ENCODE measurements at regions not wholly inside any gene's neighbourhood (a gene's known extent, or its start where the extent isn't known, plus 50 kb on each side); places are given as distances from the start of the nearest gene placed in this dataset.
"Not testable (repeated sequence)": the region's sequence is repeated elsewhere in the genome, so short reads cannot be mapped to it uniquely, and the experiment has no call there.

DNA sequence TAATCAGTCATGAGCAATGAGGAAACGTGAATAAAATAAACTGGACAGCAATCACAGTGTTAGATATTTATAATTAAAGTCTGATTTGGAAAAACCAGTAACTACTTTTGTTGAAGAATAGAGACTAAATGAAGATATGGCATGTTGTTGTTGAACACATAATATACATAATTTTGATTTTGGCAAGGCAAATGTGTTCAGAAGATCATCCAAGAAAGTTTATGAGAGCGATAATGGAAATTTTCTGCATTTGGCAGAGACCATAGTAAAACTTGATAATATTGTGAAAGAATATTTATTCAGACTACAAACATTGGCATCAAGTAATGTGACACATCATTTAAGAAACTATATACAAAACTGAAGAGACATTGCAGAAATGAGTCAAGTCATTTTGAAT is 620.7 kb downstream of the TMA16 start:
- no peak for DNase-seq (ENCODE audit: low read depth)
- TF ChIP-seq, protein P1, sequence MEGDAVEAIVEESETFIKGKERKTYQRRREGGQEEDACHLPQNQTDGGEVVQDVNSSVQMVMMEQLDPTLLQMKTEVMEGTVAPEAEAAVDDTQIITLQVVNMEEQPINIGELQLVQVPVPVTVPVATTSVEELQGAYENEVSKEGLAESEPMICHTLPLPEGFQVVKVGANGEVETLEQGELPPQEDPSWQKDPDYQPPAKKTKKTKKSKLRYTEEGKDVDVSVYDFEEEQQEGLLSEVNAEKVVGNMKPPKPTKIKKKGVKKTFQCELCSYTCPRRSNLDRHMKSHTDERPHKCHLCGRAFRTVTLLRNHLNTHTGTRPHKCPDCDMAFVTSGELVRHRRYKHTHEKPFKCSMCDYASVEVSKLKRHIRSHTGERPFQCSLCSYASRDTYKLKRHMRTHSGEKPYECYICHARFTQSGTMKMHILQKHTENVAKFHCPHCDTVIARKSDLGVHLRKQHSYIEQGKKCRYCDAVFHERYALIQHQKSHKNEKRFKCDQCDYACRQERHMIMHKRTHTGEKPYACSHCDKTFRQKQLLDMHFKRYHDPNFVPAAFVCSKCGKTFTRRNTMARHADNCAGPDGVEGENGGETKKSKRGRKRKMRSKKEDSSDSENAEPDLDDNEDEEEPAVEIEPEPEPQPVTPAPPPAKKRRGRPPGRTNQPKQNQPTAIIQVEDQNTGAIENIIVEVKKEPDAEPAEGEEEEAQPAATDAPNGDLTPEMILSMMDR (IDR thresholded peaks at IDR 0.05; ENCODE audit: control insufficient read depth, insufficient read depth, low read depth, low read length, missing control alignments), result no peak
- no peak overlapping the region for H3K4me3 ChIP-seq (ENCODE audit: control insufficient read depth, low read depth, low read length)

DNA sequence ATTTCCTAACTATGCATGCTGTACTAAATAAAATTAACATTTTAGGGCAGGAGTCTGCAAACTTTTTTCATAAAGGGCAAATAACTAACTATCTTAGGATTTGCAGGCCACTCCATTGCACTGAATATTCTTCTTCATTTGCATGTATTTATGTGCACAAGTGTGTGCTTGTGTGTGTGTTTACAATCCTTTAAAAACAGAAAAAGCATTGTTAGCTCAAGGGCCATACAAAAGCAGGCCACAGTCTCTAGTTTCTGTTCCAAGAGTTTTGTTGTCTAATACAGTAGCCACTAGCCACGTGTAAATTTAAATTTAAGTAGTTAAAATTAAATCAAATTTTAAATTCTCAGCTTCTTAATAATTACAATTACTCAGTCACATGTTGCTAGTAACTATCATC is 621.8 kb downstream of the TMA16 start:
- TF ChIP-seq, protein P1 (IDR thresholded peaks at IDR 0.05; ENCODE audit: control insufficient read depth, insufficient read depth, low read depth, low read length, missing control alignments), result no peak

DNA sequence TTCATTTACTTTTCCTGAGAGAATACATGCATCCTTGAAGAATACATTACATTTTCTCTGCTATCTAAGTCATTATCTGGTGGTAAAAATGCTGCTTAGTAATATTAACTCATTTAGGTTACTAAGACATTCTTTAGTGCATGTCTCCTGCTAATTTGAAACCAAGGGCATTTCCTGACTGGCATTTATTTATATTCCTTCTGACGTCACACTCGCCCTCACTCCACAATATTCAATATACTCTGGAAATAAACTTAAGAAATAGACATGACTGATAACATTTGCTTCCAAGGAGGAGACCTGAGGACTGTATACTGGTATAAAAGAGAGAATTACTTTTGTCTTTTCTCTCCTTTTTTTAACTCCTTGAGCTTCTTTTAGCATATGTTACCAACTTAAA is 619.5 kb upstream of the SMIM31 start:
- DNase-seq (ENCODE audit: low read depth), result no peak
- no peak overlapping the region for H3K4me3 ChIP-seq (ENCODE audit: control insufficient read depth, low read depth, low read length)
- TF ChIP-seq, protein P1 (IDR thresholded peaks at IDR 0.05; ENCODE audit: control insufficient read depth, insufficient read depth, low read depth, low read length, missing control alignments), result no peak

More for the DNA sequence above, 621.8 kb downstream of the TMA16 start:
- DNase-seq (ENCODE audit: low read depth), result no peak
- no peak overlapping the region for H3K4me3 ChIP-seq (ENCODE audit: control insufficient read depth, low read depth, low read length)

DNA sequence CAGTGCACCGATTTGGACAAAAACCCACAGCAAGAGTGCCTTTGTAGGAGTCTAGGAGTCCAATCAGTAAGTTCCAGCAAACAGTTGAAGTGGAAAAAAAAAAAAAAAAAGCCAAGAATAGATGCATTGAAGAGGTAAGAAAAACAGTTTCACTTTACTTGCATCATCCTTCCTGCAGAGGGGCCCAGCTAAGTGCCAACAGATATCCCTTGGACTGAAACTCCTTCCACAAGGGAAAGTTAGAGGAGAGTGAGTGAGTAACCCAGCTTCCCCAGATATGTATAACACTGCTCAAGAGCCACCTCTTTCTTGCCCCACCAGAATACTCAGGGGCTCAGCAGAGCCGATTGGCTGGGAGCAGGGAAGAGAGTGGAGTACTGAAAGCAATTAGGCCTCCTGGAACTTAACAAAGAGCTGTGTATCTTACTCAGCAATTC is 617.7 kb upstream of the SMIM31 start:
- TF ChIP-seq, protein P1 (IDR thresholded peaks at IDR 0.05; ENCODE audit: control insufficient read depth, insufficient read depth, low read depth, low read length, missing control alignments), result no peak
- no peak for DNase-seq (ENCODE audit: low read depth)

DNA sequence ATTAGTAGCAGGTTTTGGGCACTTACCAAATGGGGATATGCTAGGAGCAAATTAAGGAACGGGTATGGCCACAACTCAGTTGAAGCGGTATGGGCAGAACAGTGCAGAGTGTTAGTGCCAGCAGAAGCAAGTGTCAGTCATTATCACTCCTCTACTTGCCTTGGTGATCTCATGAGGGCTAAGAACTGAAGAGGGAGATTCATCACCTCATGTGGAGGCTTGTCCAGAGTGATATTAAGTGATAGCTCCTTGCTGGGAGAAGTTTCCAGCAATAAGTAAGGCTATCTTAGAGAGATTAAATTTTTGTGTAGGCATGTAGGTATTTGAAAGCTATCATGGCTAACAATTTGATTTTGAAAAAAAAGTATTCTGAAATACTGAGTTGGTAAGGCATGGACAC is 615.4 kb upstream of the SMIM31 start:
- H3K4me3 ChIP-seq (ENCODE audit: control insufficient read depth, low read depth, low read length), result no peak overlapping the region
- TF ChIP-seq, protein P1 (IDR thresholded peaks at IDR 0.05; ENCODE audit: control insufficient read depth, insufficient read depth, low read depth, low read length, missing control alignments), result no peak
- DNase-seq (ENCODE audit: low read depth), result no peak

More for the DNA sequence above, 617.7 kb upstream of the SMIM31 start:
- no peak overlapping the region for H3K4me3 ChIP-seq (ENCODE audit: control insufficient read depth, low read depth, low read length)

DNA sequence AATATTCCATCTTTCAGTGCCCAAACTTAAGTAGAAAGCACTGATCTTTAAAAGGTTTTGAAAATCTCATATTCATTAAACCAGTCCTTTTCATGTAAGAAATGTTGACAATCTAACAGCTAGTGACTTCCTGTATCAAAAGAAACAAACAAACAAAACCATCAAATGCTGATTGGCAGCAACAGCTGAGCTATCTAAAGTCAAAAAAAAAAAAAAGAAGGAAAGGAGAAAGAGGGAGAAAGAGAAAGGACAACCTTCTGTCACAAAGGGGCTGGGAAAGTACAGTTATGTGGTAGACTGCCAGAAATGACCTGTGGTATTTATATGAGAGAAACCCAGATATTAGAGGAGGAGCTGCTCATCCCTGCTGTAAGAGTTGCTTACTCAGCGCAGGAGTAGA is 614.6 kb upstream of the SMIM31 start:
- no peak overlapping the region for H3K4me3 ChIP-seq (ENCODE audit: control insufficient read depth, low read depth, low read length)
- TF ChIP-seq, protein P1 (IDR thresholded peaks at IDR 0.05; ENCODE audit: control insufficient read depth, insufficient read depth, low read depth, low read length, missing control alignments), result no peak
- DNase-seq (ENCODE audit: low read depth), result no peak

DNA sequence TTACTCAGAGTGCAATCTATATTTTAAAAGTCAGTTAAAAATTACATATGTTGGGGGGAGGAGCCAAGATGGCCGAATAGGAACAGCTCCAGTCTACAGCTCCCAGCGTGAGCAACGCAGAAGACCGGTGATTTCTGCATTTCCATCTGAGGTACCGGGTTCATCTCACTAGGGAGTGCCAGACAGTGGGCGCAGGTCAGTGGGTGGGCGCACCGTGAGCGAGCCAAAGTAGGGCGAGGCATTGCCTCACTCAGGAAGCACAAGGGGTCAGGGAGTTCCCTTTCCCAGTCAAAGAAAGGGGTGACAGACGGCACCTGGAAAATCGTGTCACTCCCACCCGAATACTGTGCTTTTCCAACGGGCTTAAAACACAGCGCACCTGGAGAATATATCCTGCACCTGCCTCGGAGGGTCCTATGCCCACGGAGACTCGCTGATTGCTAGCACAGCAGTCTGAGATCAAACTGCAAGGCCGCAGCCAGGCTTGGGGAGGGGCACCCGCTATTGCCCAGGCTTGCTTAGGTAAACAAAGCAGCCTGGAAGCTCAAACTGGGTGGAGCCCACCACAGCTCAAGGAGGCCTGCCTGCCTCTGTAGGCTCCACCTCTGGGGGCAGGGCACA is 612.1 kb upstream of the SMIM31 start:
- not testable (repeated sequence) for DNase-seq (ENCODE audit: low read depth); H3K4me3 ChIP-seq (ENCODE audit: control insufficient read depth, low read depth, low read length)

Measured in AG09309 (cell line).